Prostate gland (tissue), 2 donors: ENCODE measurements at regions not wholly inside any gene's neighbourhood (a gene's known extent, or its start where the extent isn't known, plus 50 kb on each side); places are given as distances from the start of the nearest gene placed in this dataset.

ENCODE experiments used
- DNase-seq: peaks from one replicate; pipeline ENCODE4 v3.0.0-alpha.2; 2019; ENCODE audit warnings: low spot score
- H3K27ac ChIP-seq, 2 donors: fragments of 200-600 bp; sonication (generic); 2 replicates each; pipeline ENCODE4 v1.5.1; 2017 to 2019
- H3K27me3 ChIP-seq: fragments of 200-600 bp; sonication (generic); replicated peaks from 2 replicates; pipeline ENCODE4 v1.5.1; 2019; ENCODE audit not compliant: insufficient read depth
- H3K36me3 ChIP-seq, 2 donors: fragments of 200-600 bp; sonication (generic); 1 replicate in 1 of 2; 2 replicates in 1 of 2; pipeline versions ENCODE4 v1.5.1 to v1.8.1; 2017 to 2019
- H3K4me1 ChIP-seq: fragments of 200-600 bp; sonication (generic); replicated peaks from 2 replicates; pipeline ENCODE4 v1.5.1; 2019
- H3K4me3 ChIP-seq, 2 donors: fragments of 200-600 bp; sonication (generic); 2 replicates each; pipeline ENCODE4 v1.5.1; 2017 to 2019
- H3K9me3 ChIP-seq: fragments of 200-600 bp; sonication (generic); 2 replicates; pipeline ENCODE4 v1.5.1; 2017
- POLR2A ChIP-seq: fragments of 450-650 bp; IDR thresholded peaks from one replicate; pipeline ENCODE4 v1.6.1; 2016; ENCODE audit warnings: antibody characterized with exemption, mild to moderate bottlenecking
- POLR2AphosphoS5 ChIP-seq: sonication (generic); formaldehyde crosslinking; IDR thresholded peaks from one replicate; pipeline ENCODE4 v1.6.1; 2017; ENCODE audit warnings: antibody characterized with exemption
- WGBS: methylation state at CpG from one replicate; pipeline ENCODE4 v1.1.5; 2018; 5-methylcytosine and 5-hydroxymethylcytosine counted together
- intact Hi-C: fragments of 100-400 bp; cut with DNase I; formaldehyde crosslinking; loops from one replicate; pipeline ENCODE4 v1.14.2; 2022
- TF ChIP-seq, protein P1 (sequence below), 4 experiments: fragments of 200-600 bp in 2 of 4; fragments of 450-650 bp in 2 of 4; sonication (generic) in 2 of 4; IDR thresholded peaks; 1 replicate in 3 of 4; 2 replicates in 1 of 4; pipeline ENCODE4 v1.5.1; 2016 to 2019; ENCODE audit warnings: antibody characterized with exemption in 4 of 4, mild to moderate bottlenecking in 2 of 4, moderate library complexity in 2 of 4

DNA sequence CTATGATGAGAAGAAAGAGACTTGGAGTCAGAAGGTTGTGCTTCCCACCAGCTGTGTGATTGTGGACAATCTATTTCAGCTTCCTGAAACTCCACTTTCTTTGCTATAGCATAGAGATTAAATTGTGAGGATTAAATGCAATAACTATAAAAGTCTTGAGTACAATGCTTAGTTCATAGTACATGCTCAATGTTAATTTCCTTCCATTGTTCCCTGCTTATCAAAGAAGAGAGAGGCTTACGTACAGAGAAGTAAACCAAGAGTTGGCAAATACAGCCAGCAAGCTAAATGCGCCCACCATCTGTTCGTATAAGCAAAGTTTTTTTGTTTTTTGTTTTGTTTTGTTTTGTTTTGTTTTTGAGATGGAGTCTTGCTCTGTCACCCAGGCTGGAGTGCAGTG lies 317.9 kb upstream of the NFIA start:
- no peak overlapping the region for H3K4me3 ChIP-seq
- H3K27ac ChIP-seq, result no peak overlapping the region
- no peaks in the 10 kb centered on the region for H3K4me1 ChIP-seq
- TF ChIP-seq POLR2AphosphoS5 (no peak), POLR2A (no peak)
- TF ChIP-seq, protein P1, sequence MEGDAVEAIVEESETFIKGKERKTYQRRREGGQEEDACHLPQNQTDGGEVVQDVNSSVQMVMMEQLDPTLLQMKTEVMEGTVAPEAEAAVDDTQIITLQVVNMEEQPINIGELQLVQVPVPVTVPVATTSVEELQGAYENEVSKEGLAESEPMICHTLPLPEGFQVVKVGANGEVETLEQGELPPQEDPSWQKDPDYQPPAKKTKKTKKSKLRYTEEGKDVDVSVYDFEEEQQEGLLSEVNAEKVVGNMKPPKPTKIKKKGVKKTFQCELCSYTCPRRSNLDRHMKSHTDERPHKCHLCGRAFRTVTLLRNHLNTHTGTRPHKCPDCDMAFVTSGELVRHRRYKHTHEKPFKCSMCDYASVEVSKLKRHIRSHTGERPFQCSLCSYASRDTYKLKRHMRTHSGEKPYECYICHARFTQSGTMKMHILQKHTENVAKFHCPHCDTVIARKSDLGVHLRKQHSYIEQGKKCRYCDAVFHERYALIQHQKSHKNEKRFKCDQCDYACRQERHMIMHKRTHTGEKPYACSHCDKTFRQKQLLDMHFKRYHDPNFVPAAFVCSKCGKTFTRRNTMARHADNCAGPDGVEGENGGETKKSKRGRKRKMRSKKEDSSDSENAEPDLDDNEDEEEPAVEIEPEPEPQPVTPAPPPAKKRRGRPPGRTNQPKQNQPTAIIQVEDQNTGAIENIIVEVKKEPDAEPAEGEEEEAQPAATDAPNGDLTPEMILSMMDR (IDR thresholded peaks at IDR 0.05), result no peak
- WGBS, result 94% methylated on average over 3 of the region's 3 CpGs
- H3K9me3 ChIP-seq, result no peaks in the 10 kb centered on the region
- no peaks in the 10 kb centered on the region for H3K36me3 ChIP-seq
- no peaks in the 10 kb centered on the region for H3K27me3 ChIP-seq
- intact Hi-C loops, result loop anchor here (10.0 kb wide), 1 partner anchor 790 kb away; no protein-coding TSS in a partner anchor
- no peak for DNase-seq

DNA sequence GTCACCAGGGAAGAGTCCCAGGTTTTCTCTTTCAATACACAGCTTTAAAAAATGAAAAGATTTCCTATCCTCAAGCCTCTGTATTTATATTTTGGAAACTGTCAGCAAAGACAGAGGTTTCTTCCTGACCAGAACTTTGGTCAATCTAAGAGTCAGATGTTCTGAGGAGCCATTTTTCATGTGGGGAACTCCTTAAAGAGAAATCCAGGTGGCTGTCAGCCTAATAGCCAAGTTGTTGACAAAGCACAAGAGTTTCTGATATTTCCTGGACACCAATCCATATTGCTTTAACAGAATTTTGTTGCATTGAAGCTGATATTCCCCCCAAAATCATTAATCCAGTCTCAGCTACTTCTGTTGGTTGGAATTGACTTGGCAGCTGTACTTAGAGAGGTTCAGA lies 318.6 kb upstream of the NFIA start:
- Histone ChIP-seq H3K36me3 (no peaks in the 10 kb centered on the region), H3K27ac (no peak overlapping the region), H3K4me1 (no peaks in the 10 kb centered on the region), H3K27me3 (no peaks in the 10 kb centered on the region), H3K9me3 (no peaks in the 10 kb centered on the region), H3K4me3 (no peak overlapping the region)
- TF ChIP-seq POLR2AphosphoS5 (no peak), POLR2A (no peak)
- TF ChIP-seq, protein P1 (IDR thresholded peaks at IDR 0.05), result no peak
- no peak for DNase-seq
- intact Hi-C loops, result loop anchor here (10.0 kb wide), 1 partner anchor 789 kb away; no protein-coding TSS in a partner anchor

DNA sequence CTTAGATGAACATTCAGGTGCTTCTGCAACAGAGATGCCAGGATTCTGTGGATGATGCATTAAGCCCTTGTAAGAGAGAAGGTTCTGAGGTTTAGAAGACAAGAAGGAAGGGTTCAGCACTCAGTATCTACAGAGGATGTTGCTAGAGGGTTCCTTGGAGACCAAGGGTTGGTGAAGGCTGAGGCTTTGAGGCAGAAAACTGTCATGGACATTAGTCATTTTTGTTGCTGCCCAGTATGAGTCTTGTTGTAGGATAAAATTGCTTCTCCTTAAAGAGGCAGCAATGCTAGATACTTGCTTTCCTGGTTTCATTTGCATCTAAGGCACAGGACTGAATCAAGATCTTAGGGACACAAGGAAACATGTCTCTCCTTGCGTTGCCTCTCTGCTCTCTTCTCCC lies 319.4 kb upstream of the NFIA start:
- H3K4me1 ChIP-seq, result no peaks in the 10 kb centered on the region
- no peak overlapping the region for H3K27ac ChIP-seq
- DNase-seq, result no peak
- H3K27me3 ChIP-seq, result no peaks in the 10 kb centered on the region
- WGBS, result 87% methylated on average over 1 of the region's 1 CpG
- no peak overlapping the region for H3K4me3 ChIP-seq
- H3K36me3 ChIP-seq, result no peaks in the 10 kb centered on the region
- no peaks in the 10 kb centered on the region for H3K9me3 ChIP-seq
- intact Hi-C loops, result loop anchor here (10.0 kb wide), 1 partner anchor 788 kb away; no protein-coding TSS in a partner anchor
- TF ChIP-seq, protein P1 (IDR thresholded peaks at IDR 0.05), result no peak
- TF ChIP-seq POLR2AphosphoS5 (no peak), POLR2A (no peak)

DNA sequence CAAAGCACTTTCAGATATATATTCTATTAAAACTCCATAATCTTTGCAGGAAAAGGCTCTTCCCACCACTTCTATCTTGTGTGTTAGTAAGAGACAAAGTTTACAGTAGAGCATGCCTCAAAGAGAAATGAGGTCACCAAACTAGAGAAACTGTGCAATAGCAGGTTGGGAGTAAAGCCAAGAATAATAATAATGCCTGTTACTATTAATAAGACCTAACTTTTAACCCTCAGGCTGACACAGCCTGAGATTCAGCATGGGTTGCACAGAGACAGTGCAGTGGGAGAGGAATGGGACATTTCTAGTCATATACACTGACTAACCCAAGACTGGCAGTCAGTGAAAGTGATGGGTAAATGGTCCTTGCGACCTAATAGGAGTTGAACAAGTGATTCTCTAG lies 320.2 kb upstream of the NFIA start:
- no peak for TF ChIP-seq POLR2AphosphoS5
- TF ChIP-seq, protein P1 (IDR thresholded peaks at IDR 0.05), result no peak
- TF ChIP-seq POLR2A, result no peak
- no peak for DNase-seq
- H3K27me3 ChIP-seq, result no peaks in the 10 kb centered on the region
- no peaks in the 10 kb centered on the region for H3K36me3 ChIP-seq
- no peak overlapping the region for H3K27ac ChIP-seq
- H3K4me1 ChIP-seq, result no peaks in the 10 kb centered on the region
- no peak overlapping the region for H3K4me3 ChIP-seq
- intact Hi-C loops, result loop anchor here (10.0 kb wide), 1 partner anchor 787 kb away; no protein-coding TSS in a partner anchor
- WGBS, result 97% methylated on average over 1 of the region's 1 CpG
- no peaks in the 10 kb centered on the region for H3K9me3 ChIP-seq

DNA sequence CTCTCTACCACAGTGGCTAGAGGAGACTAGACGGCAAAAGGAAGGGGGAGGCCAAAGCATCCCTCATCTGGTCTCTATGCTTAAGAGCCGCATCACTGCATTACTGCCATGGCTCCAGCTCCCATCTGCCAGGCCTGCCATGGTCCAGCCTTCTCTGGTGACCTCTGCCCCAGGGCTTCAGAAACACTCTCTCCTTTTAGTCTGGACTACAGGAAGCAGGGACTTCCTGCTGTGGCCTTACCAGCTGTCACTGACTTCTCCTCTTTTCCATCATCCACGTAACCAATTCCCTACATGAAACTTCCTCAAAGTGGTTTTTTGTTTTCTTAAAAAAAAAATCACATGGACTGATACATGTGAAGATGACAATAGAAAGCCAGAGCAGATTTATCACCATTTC lies 323.1 kb upstream of the NFIA start:
- no peak for DNase-seq
- H3K27me3 ChIP-seq, result no peaks in the 10 kb centered on the region
- H3K27ac ChIP-seq, result no peak overlapping the region
- 88% methylated on average over 3 of the region's 3 CpGs for WGBS
- TF ChIP-seq POLR2AphosphoS5 (no peak), POLR2A (no peak)
- TF ChIP-seq, protein P1 (IDR thresholded peaks at IDR 0.05), result no peak
- H3K4me3 ChIP-seq, result no peak overlapping the region
- H3K9me3 ChIP-seq, result no peaks in the 10 kb centered on the region
- H3K4me1 ChIP-seq, result no peaks in the 10 kb centered on the region
- intact Hi-C loops, result no loop called here
- no peaks in the 10 kb centered on the region for H3K36me3 ChIP-seq
